Fibroblast of mammary gland (primary cell): ENCODE measurements at regions not wholly inside any gene's neighbourhood (a gene's known extent, or its start where the extent isn't known, plus 50 kb on each side); places are given as distances from the start of the nearest gene placed in this dataset.

ENCODE experiments used
- DNase-seq: peaks from one replicate; pipeline ENCODE4 v3.0.0-alpha.2; 2010; ENCODE audit warnings: low read depth
- H3K4me3 ChIP-seq: 2 replicates; pipeline ENCODE4 v1.5.1; 2011; ENCODE audit warnings: low read depth, mild to moderate bottlenecking, low read length, moderate library complexity; ENCODE audit not compliant: control insufficient read depth
- CTCF ChIP-seq: conservative IDR thresholded peaks from 2 replicates; pipeline ENCODE4 v1.5.1; 2011; ENCODE audit warnings: low read depth, low read length, inconsistent platforms; ENCODE audit not compliant: control insufficient read depth, insufficient read depth

- no peak for TF ChIP-seq CTCF
- no peak overlapping the region for H3K4me3 ChIP-seq
- DNase-seq = no peak
Observed at GRCh38 chr14:94952097-94952496, 182.2 kb upstream of the GSC start.

- TF ChIP-seq CTCF = no peak
- DNase-seq = no peak
- no peak overlapping the region for H3K4me3 ChIP-seq
Observed at GRCh38 chr14:94946244-94946643, 176.3 kb upstream of the GSC start.

- no peak for TF ChIP-seq CTCF
- DNase-seq = no peak
Observed at GRCh38 chr14:94945615-94946014, 175.7 kb upstream of the GSC start.

GRCh38 chr14:94944636-94945258 lies 174.8 kb upstream of the GSC start:
- no peak for TF ChIP-seq CTCF
- H3K4me3 ChIP-seq = no peak overlapping the region
- no peak for DNase-seq

More at GRCh38 chr14:94945615-94946014, 175.7 kb upstream of the GSC start:
- no peak overlapping the region for H3K4me3 ChIP-seq

GRCh38 chr14:94942601-94943000 lies 172.7 kb upstream of the GSC start:
- TF ChIP-seq CTCF = no peak
- DNase-seq = no peak
- no peak overlapping the region for H3K4me3 ChIP-seq

GRCh38 chr14:94941311-94941710 lies 171.4 kb upstream of the GSC start:
- DNase-seq = no peak
- TF ChIP-seq CTCF = no peak
- H3K4me3 ChIP-seq = no peak overlapping the region
